HCT116 (cell line): ENCODE measurements at regions not wholly inside any gene's neighbourhood (a gene's known extent, or its start where the extent isn't known, plus 50 kb on each side); places are given as distances from the start of the nearest gene placed in this dataset.
"Not testable (repeated sequence)": the region's sequence is repeated elsewhere in the genome, so short reads cannot be mapped to it uniquely, and the experiment has no call there.

Experiments
- ATAC-seq: fragments of 200-7000 bp; cut with Tn5 transposase; 2 replicates; pipeline ENCODE4 v1.9.1; 2020; ENCODE audit warnings: mild to moderate bottlenecking, moderate library complexity
- BruUV-seq: library from RNA; stranded (reverse); fragments of 400-500 nt; replicated peaks from 2 replicates; lab custom pipeline; 2021; lab: Mats Ljungman, UMichigan
- CTCF ChIA-PET: fragments of 300-600 bp; sonication (Branson Sonifier 250); formaldehyde crosslinking; loops from one replicate; lab custom pipeline; 2021; ENCODE audit warnings: antibody characterized with exemption; lab: Charles Lee
- POLR2A ChIA-PET: fragments of 300-600, 350-600 bp; sonication (Branson Sonifier 250); formaldehyde crosslinking; loops from one replicate; lab custom pipeline; 2021; ENCODE audit warnings: antibody characterized with exemption; lab: Charles Lee
- RAD21 ChIA-PET, 2 experiments: fragments of 300-600 bp; sonication (Branson Sonifier 250); formaldehyde crosslinking; loops; one replicate each; lab custom pipeline; 2023; ENCODE audit warnings: low total read pairs in 2 of 2; ENCODE audit not compliant: uncharacterized antibody in 2 of 2, unreplicated experiment in 2 of 2, low non-redundant PET in 1 of 2; lab: Charles Lee
- DNase-seq: peaks from one replicate; pipeline ENCODE4 v3.0.0-alpha.2; 2010; ENCODE audit warnings: low read depth, low spot score
- H2AFZ ChIP-seq: fragments of 200-600 bp; shearing (Covaris generic), sonication (generic); 2 replicates; pipeline ENCODE4 v1.6.1; 2017; ENCODE audit warnings: low read depth, mixed run types, mixed read lengths, antibody characterized with exemption, low read length; ENCODE audit not compliant: poor library complexity, severe bottlenecking
- H3K27ac ChIP-seq: 2 replicates; pipeline ENCODE4 v1.5.1; 2012; ENCODE audit warnings: low read depth, low read length
- H3K27me3 ChIP-seq: fragments of 200-600 bp; sonication (generic); 2 replicates; pipeline ENCODE4 v1.6.1; 2016; ENCODE audit warnings: mixed run types, low read length, mixed read lengths; ENCODE audit not compliant: insufficient read depth
- H3K36me3 ChIP-seq, 2 experiments: fragments of 200-500 bp in 1 of 2; fragments of 200-600 bp in 1 of 2; sonication (Bioruptor generic) in 1 of 2; sonication (generic) in 1 of 2; 2 replicates each; pipeline versions ENCODE4 v1.5.1 to v1.6.1; 2014 to 2016; ENCODE audit warnings: low read length in 2 of 2, inconsistent platforms in 1 of 2, mixed read lengths in 1 of 2, mixed run types in 1 of 2; ENCODE audit not compliant: insufficient read depth in 2 of 2, control insufficient read depth in 1 of 2
- H3K4me1 ChIP-seq, 2 experiments: fragments of 200-600 bp in 1 of 2; sonication (generic) in 1 of 2; 2 replicates each; pipeline versions ENCODE4 v1.5.1 to v1.6.1; 2012 to 2017; ENCODE audit warnings: low read length in 2 of 2, inconsistent platforms in 1 of 2, mild to moderate bottlenecking in 1 of 2, mixed read lengths in 1 of 2, mixed run types in 1 of 2, moderate library complexity in 1 of 2; ENCODE audit not compliant: insufficient read depth in 2 of 2, control insufficient read depth in 1 of 2
- H3K4me2 ChIP-seq: fragments of 200-600 bp; sonication (generic); 2 replicates; pipeline ENCODE4 v1.6.1; 2017; ENCODE audit warnings: mixed run types, low read length, mixed read lengths
- H3K4me3 ChIP-seq, 2 experiments: fragments of 200-600 bp in 1 of 2; sonication (generic) in 1 of 2; replicated peaks in 1 of 2; 2 replicates each; pipeline ENCODE4 v1.5.1; 2011 to 2016; ENCODE audit warnings: low read length in 2 of 2, control low read depth in 1 of 2, low read depth in 1 of 2, mild to moderate bottlenecking in 1 of 2, mixed read lengths in 1 of 2, mixed run types in 1 of 2
- H3K79me2 ChIP-seq: fragments of 200-600 bp; sonication (generic); 2 replicates; pipeline ENCODE4 v1.6.1; 2017; ENCODE audit warnings: mild to moderate bottlenecking, mixed run types, low read length, moderate library complexity, mixed read lengths; ENCODE audit not compliant: insufficient read depth
- H3K9ac ChIP-seq: fragments of 200-600 bp; sonication (generic); 2 replicates; pipeline ENCODE4 v1.6.1; 2016; ENCODE audit warnings: low read length, mixed read lengths
- H3K9me2 ChIP-seq: fragments of 200-600 bp; sonication (generic), shearing (Covaris generic); 2 replicates; pipeline ENCODE4 v1.6.1; 2017; ENCODE audit warnings: mixed run types, mild to moderate bottlenecking, moderate library complexity; ENCODE audit not compliant: insufficient read depth
- H3K9me3 ChIP-seq, 2 experiments: fragments of 200-500 bp in 1 of 2; fragments of 200-600 bp in 1 of 2; sonication (Bioruptor generic) in 1 of 2; sonication (generic) in 1 of 2; 2 replicates each; pipeline ENCODE4 v1.6.1; 2014 to 2017; ENCODE audit warnings: low read length in 2 of 2, mixed read lengths in 2 of 2, inconsistent platforms in 1 of 2, low read depth in 1 of 2, mild to moderate bottlenecking in 1 of 2, mixed run types in 1 of 2, moderate library complexity in 1 of 2; ENCODE audit not compliant: control insufficient read depth in 1 of 2, insufficient read depth in 1 of 2
- H4K20me1 ChIP-seq: fragments of 200-600 bp; sonication (generic), shearing (Covaris generic); 2 replicates; pipeline ENCODE4 v1.6.1; 2017; ENCODE audit warnings: mixed run types, mild to moderate bottlenecking, moderate library complexity; ENCODE audit not compliant: insufficient read depth
- CBX3 ChIP-seq: IDR thresholded peaks from 2 replicates; pipeline ENCODE4 v1.6.1; 2012; ENCODE audit warnings: low read depth
- EGR1 ChIP-seq: IDR thresholded peaks from 2 replicates; pipeline ENCODE4 v1.6.1; 2012; ENCODE audit warnings: low read depth
- ELF1 ChIP-seq: IDR thresholded peaks from 2 replicates; pipeline ENCODE4 v1.6.1; 2012; ENCODE audit warnings: low read depth, borderline replicate concordance
- EZH2phosphoT487 ChIP-seq: fragments of 200-600 bp; IDR thresholded peaks from 2 replicates; pipeline ENCODE4 v1.6.1; 2018; ENCODE audit warnings: antibody characterized with exemption, borderline replicate concordance
- FOSL1 ChIP-seq: IDR thresholded peaks from 2 replicates; pipeline ENCODE4 v1.6.1; 2012; ENCODE audit warnings: low read depth
- JUND ChIP-seq: IDR thresholded peaks from 2 replicates; pipeline ENCODE4 v1.6.1; 2012
- POLR2A ChIP-seq: IDR thresholded peaks from 2 replicates; pipeline ENCODE4 v1.7.0; 2011; ENCODE audit warnings: borderline replicate concordance; ENCODE audit not compliant: insufficient read depth, insufficient read length; ENCODE audit errors: extremely low read depth
- POLR2AphosphoS5 ChIP-seq: IDR thresholded peaks from 2 replicates; pipeline ENCODE4 v1.6.1; 2011; ENCODE audit warnings: mild to moderate bottlenecking, low read depth, low read length, moderate library complexity
- RAD21 ChIP-seq: IDR thresholded peaks from 2 replicates; pipeline ENCODE4 v1.6.1; 2012; ENCODE audit warnings: low read depth, mild to moderate bottlenecking
- SIN3A ChIP-seq: IDR thresholded peaks from 2 replicates; pipeline ENCODE4 v1.6.1; 2012; ENCODE audit warnings: low read depth
- TCF7L2 ChIP-seq: IDR thresholded peaks from 2 replicates; pipeline ENCODE4 v1.7.0; 2011; ENCODE audit warnings: borderline replicate concordance, inconsistent platforms; ENCODE audit not compliant: insufficient read depth, insufficient read length; ENCODE audit errors: extremely low read depth
- YY1 ChIP-seq: IDR thresholded peaks from 2 replicates; pipeline ENCODE4 v1.6.1; 2011; ENCODE audit warnings: low read length, low read depth, moderate library complexity, mild to moderate bottlenecking; ENCODE audit not compliant: insufficient replicate concordance; ENCODE audit errors: extremely low read depth
- ZNF274 ChIP-seq: fragments of 200-500 bp; sonication (Bioruptor generic); IDR thresholded peaks from 2 replicates; pipeline ENCODE4 v1.6.1; 2014; ENCODE audit warnings: mild to moderate bottlenecking, low read depth, low read length, inconsistent platforms
- intact Hi-C: fragments of 100-400 bp; cut with micrococcal nuclease; formaldehyde crosslinking; loops from 2 replicates; pipeline ENCODE4 v1.10.0; 2022
- TF ChIP-seq, protein P1 (sequence below), 3 experiments: fragments of 200-600 bp in 1 of 3; sonication (generic) in 1 of 3; IDR thresholded peaks in 2 of 3; conservative IDR thresholded peaks in 1 of 3; 2 replicates each; pipeline ENCODE4 v1.5.1; 2012 to 2017; ENCODE audit warnings: low read depth in 2 of 3, low read length in 2 of 3, antibody characterized with exemption in 1 of 3, borderline replicate concordance in 1 of 3, control low read depth in 1 of 3, mild to moderate bottlenecking in 1 of 3, mixed read lengths in 1 of 3, mixed run types in 1 of 3, moderate library complexity in 1 of 3; ENCODE audit not compliant: insufficient read depth in 1 of 3

DNA sequence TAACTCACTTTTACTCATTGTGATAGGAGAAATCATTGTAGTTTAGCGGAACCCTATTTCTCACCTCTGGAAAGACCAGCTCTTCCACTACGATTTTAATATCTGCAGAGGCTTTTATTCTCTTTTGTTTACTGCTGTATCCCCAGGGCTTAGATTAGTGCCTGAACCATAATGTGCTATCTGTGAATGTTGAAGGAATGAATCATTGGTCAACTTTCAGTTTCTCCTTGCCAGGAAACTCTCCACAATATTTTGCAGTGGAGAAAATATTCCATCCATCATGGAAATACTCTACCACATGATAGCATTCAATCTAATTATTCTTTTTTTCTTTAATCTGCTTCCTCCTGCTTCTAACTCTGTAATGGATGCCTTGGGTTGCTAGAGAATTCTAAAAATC is 263.5 kb upstream of the PTPRD start (continued):
- TF ChIP-seq, protein P1, sequence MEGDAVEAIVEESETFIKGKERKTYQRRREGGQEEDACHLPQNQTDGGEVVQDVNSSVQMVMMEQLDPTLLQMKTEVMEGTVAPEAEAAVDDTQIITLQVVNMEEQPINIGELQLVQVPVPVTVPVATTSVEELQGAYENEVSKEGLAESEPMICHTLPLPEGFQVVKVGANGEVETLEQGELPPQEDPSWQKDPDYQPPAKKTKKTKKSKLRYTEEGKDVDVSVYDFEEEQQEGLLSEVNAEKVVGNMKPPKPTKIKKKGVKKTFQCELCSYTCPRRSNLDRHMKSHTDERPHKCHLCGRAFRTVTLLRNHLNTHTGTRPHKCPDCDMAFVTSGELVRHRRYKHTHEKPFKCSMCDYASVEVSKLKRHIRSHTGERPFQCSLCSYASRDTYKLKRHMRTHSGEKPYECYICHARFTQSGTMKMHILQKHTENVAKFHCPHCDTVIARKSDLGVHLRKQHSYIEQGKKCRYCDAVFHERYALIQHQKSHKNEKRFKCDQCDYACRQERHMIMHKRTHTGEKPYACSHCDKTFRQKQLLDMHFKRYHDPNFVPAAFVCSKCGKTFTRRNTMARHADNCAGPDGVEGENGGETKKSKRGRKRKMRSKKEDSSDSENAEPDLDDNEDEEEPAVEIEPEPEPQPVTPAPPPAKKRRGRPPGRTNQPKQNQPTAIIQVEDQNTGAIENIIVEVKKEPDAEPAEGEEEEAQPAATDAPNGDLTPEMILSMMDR (IDR thresholded peaks at IDR 0.05 in 2 of 3, conservative IDR thresholded peaks at IDR 0.05 in 1 of 3; ENCODE audit: borderline replicate concordance in 1 of 3, insufficient read depth in 1 of 3, low read depth in 2 of 3, low read length in 2 of 3) = no peak
- TF ChIP-seq YY1 = no peak
- TF ChIP-seq, all 23 proteins: peak for 0

GRCh38 chr9:10890266-10890665 is 277.5 kb upstream of the PTPRD start:
- ATAC-seq, DNase-seq, intact Hi-C loops, H3K4me3 ChIP-seq, H4K20me1 ChIP-seq, RAD21 ChIA-PET, H3K4me2 ChIP-seq, H3K27ac ChIP-seq, H3K4me1 ChIP-seq, H3K9me2 ChIP-seq, H3K79me2 ChIP-seq, H3K9me3 ChIP-seq, H3K36me3 ChIP-seq, H2AFZ ChIP-seq, BruUV-seq, CTCF ChIA-PET, H3K27me3 ChIP-seq, H3K9ac ChIP-seq, POLR2A ChIA-PET: not testable (repeated sequence)

GRCh38 chr9:10899509-10899908 is 286.7 kb upstream of the PTPRD start:
- ChIA-PET CTCF (no interaction called here), POLR2A (no interaction called here), RAD21 (no interaction called here)
- Histone ChIP-seq H3K9ac (no peak overlapping the region), H3K36me3 (no peaks in the 10 kb centered on the region), H3K27me3 (no peaks in the 10 kb centered on the region), H3K9me2 (no peaks in the 10 kb centered on the region), H3K4me2 (no peak overlapping the region), H3K27ac (no peak overlapping the region), H3K4me3 (no peak overlapping the region), H3K4me1 (no peaks in the 10 kb centered on the region), H2AFZ (no peak overlapping the region), H4K20me1 (no peaks in the 10 kb centered on the region), H3K79me2 (no peaks in the 10 kb centered on the region), H3K9me3 (peaks cover 0 to 8% of the 10 kb centered on the region in 2 experiments; a peak in 2 of 4 replicates)
- no TSS peak for BruUV-seq
- intact Hi-C loops = no loop called here
- DNase-seq (no peak), ATAC-seq (no peak)
- TF ChIP-seq, protein P1 (IDR thresholded peaks at IDR 0.05 in 2 of 3, conservative IDR thresholded peaks at IDR 0.05 in 1 of 3; ENCODE audit: borderline replicate concordance in 1 of 3, insufficient read depth in 1 of 3, low read depth in 2 of 3, low read length in 2 of 3) = no peak
- no peak for TF ChIP-seq JUND
- TF ChIP-seq TCF7L2 = no peak
- no peak for TF ChIP-seq EGR1
- no peak for TF ChIP-seq ELF1
- no peak for TF ChIP-seq FOSL1
- no peak for TF ChIP-seq ZNF274
- no peak for TF ChIP-seq SIN3A
- no peak for TF ChIP-seq EZH2phosphoT487
- no peak for TF ChIP-seq POLR2AphosphoS5
- TF ChIP-seq POLR2A = no peak
- no peak for TF ChIP-seq CBX3
- TF ChIP-seq RAD21 = no peak
